ENCODE measurements at regions not wholly inside any gene's neighbourhood (a gene's known extent, or its start where the extent isn't known, plus 50 kb on each side); places are given as distances from the start of the nearest gene placed in this dataset.
A peak's percentile ranks its signal among the peaks of the same experiment; 100 is the strongest.
"Not testable (repeated sequence)": the region's sequence is repeated elsewhere in the genome, so short reads cannot be mapped to it uniquely, and the experiment has no call there.

GRCh38 chr2:82043867-82044266 is 1739.3 kb upstream of the LRRTM1 start:
- H3K4me1 ChIP-seq = no peaks in the 10 kb centered on the region
- H3K27ac ChIP-seq = no peak overlapping the region
- no peaks in the 10 kb centered on the region for H3K36me3 ChIP-seq
- H3K27me3 ChIP-seq = no peaks in the 10 kb centered on the region
- no peak for FAIRE-seq
- intact Hi-C loops (cut with DNase I) = no loop called here
- no peak for ATAC-seq
- 71 to 78% methylated on average over 2 of the region's 2 CpGs for WGBS, 2 donors
- no peaks in the 10 kb centered on the region for H3K9me3 ChIP-seq
- TF ChIP-seq CTCF (IDR thresholded peaks at IDR 0.05) = no peak
- H3K4me3 ChIP-seq = no peak overlapping the region
- DNase-seq = peak in 1 of 6 donors; percentile 35

- no peak overlapping the region for H3K4me3 ChIP-seq
- H3K4me1 ChIP-seq = no peaks in the 10 kb centered on the region
- intact Hi-C loops (cut with DNase I) = no loop called here
- DNase-seq (no peak), ATAC-seq (no peak), FAIRE-seq (no peak)
- 63 to 72% methylated on average over 5 of the region's 5 CpGs for WGBS, 2 donors
- H3K27me3 ChIP-seq = no peaks in the 10 kb centered on the region
- no peaks in the 10 kb centered on the region for H3K36me3 ChIP-seq
- H3K27ac ChIP-seq = no peak overlapping the region
- TF ChIP-seq CTCF (IDR thresholded peaks at IDR 0.05) = no peak
- H3K9me3 ChIP-seq = no peaks in the 10 kb centered on the region
Measured at GRCh38 chr2:82027921-82028615, 1723.5 kb upstream of the LRRTM1 start.

- ATAC-seq (no peak), DNase-seq (no peak), FAIRE-seq (no peak)
- 44 to 59% methylated on average over 6 of the region's 6 CpGs for WGBS, 2 donors
- TF ChIP-seq CTCF (IDR thresholded peaks at IDR 0.05) = no peak
- Histone ChIP-seq H3K27me3 (no peaks in the 10 kb centered on the region), H3K27ac (no peak overlapping the region), H3K36me3 (no peaks in the 10 kb centered on the region), H3K9me3 (no peaks in the 10 kb centered on the region), H3K4me3 (no peak overlapping the region), H3K4me1 (no peaks in the 10 kb centered on the region)
- intact Hi-C loops (cut with DNase I) = no loop called here
Measured at GRCh38 chr2:82023710-82024109, 1719.2 kb upstream of the LRRTM1 start.

GRCh38 chr2:82013641-82014040 is 1709.1 kb upstream of the LRRTM1 start:
- Histone ChIP-seq H3K36me3 (no peaks in the 10 kb centered on the region), H3K27ac (no peak overlapping the region), H3K9me3 (no peaks in the 10 kb centered on the region), H3K4me3 (no peak overlapping the region), H3K27me3 (no peaks in the 10 kb centered on the region), H3K4me1 (no peaks in the 10 kb centered on the region)
- intact Hi-C loops (cut with DNase I) = no loop called here
- DNase-seq (no peak), FAIRE-seq (no peak), ATAC-seq (no peak)
- no peak for TF ChIP-seq CTCF (IDR thresholded peaks at IDR 0.05)
- WGBS, 2 donors = 16 to 18% methylated on average over 6 of the region's 6 CpGs

GRCh38 chr2:82007071-82007664 is 1702.6 kb upstream of the LRRTM1 start:
- WGBS, 2 donors = 50 to 51% methylated on average over 3 of the region's 3 CpGs

GRCh38 chr2:82005889-82006288 is 1701.3 kb upstream of the LRRTM1 start:
- DNase-seq; H3K9me3 ChIP-seq; H3K27me3 ChIP-seq; H3K27ac ChIP-seq; ATAC-seq; FAIRE-seq; intact Hi-C loops (cut with DNase I); H3K36me3 ChIP-seq; H3K4me1 ChIP-seq; H3K4me3 ChIP-seq: not testable (repeated sequence)
- 73 to 81% methylated on average over 5 of the region's 5 CpGs for WGBS, 2 donors

More at GRCh38 chr2:82007071-82007664, 1702.6 kb upstream of the LRRTM1 start:
- DNase-seq (no peak), ATAC-seq (no peak), FAIRE-seq (no peak)
- H3K4me1 ChIP-seq = no peaks in the 10 kb centered on the region
- no peaks in the 10 kb centered on the region for H3K36me3 ChIP-seq
- no peak overlapping the region for H3K4me3 ChIP-seq
- H3K27me3 ChIP-seq = no peaks in the 10 kb centered on the region
- H3K9me3 ChIP-seq = no peaks in the 10 kb centered on the region
- H3K27ac ChIP-seq = no peak overlapping the region
- no peak for TF ChIP-seq CTCF (IDR thresholded peaks at IDR 0.05)
- intact Hi-C loops (cut with DNase I) = no loop called here

All from pancreas (tissue), 10 donors.